ENCODE measurements at regions not wholly inside any gene's neighbourhood (a gene's known extent, or its start where the extent isn't known, plus 50 kb on each side); places are given as distances from the start of the nearest gene placed in this dataset.

- Histone ChIP-seq H3K4me3 (ENCODE audit: low read depth, low read length) (no peak overlapping the region), H3K4me1 (ENCODE audit: control insufficient read depth, insufficient read depth, low read length, unreplicated experiment) (peaks cover 8% of the 10 kb centered on the region), H3K27me3 (ENCODE audit: insufficient read depth, low read length) (peaks cover 11% of the 10 kb centered on the region), H3K27ac (ENCODE audit: low read depth, low read length) (no peak overlapping the region), H2AFZ (ENCODE audit: low read length, unreplicated experiment) (no peak overlapping the region), H3K79me2 (ENCODE audit: control insufficient read depth, insufficient read depth, low read length, unreplicated experiment) (no peaks in the 10 kb centered on the region), H3K36me3 (ENCODE audit: insufficient read depth, low read length) (no peaks in the 10 kb centered on the region)
Measured at GRCh38 chr10:28733245-28733644, 55.9 kb downstream of the BAMBI start.

GRCh38 chr10:28733647-28734046 is 56.3 kb downstream of the BAMBI start:
- Histone ChIP-seq H3K4me3 (ENCODE audit: low read depth, low read length) (no peak overlapping the region), H3K4me1 (ENCODE audit: control insufficient read depth, insufficient read depth, low read length, unreplicated experiment) (peaks cover 8% of the 10 kb centered on the region), H3K27me3 (ENCODE audit: insufficient read depth, low read length) (peaks cover 15% of the 10 kb centered on the region), H3K79me2 (ENCODE audit: control insufficient read depth, insufficient read depth, low read length, unreplicated experiment) (no peaks in the 10 kb centered on the region), H2AFZ (ENCODE audit: low read length, unreplicated experiment) (no peak overlapping the region), H3K36me3 (ENCODE audit: insufficient read depth, low read length) (no peaks in the 10 kb centered on the region), H3K27ac (ENCODE audit: low read depth, low read length) (no peak overlapping the region)

DNA sequence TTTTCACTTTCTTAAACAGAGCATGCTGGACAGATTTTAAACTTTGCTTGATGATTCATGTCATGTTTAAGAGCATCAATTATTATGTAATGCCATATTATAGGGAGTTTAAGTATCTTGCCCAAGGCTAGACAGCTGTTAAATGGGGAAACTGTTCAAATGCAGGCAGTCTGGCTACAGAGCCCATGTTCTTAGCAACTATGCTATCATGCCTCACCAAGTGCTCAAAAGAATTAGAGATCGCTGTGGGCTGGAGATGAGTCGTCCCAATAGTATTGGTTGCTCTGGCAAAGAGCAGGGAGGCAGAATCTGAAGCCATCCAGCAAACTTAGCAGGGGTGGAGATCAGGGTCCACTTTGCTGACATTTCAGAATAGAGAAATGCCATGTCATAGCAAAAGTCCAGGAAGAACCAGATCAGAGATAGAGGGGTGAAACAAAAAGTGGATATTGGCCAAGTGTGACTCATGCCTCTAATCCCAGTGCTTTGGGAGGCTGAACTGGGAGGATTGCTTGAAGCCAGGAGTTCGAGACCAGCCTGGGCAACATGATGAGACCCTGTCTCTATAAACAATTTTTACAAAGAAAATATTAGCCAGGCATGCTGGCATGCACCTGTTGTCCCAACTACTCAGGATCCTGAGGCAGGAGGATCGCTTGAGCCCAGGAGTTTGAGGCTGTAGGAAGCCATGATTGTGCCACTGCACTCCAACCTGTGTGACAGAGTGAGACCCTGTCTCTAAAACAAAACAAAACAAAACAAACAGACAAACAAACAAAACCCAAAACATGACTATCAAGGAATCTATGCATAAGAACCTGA is 57.8 kb downstream of the BAMBI start:
- Histone ChIP-seq H3K27me3 (ENCODE audit: insufficient read depth, low read length) (peaks cover 27% of the 10 kb centered on the region), H3K27ac (ENCODE audit: low read depth, low read length) (peak overlapping the region; percentile 66), H3K4me1 (ENCODE audit: control insufficient read depth, insufficient read depth, low read length, unreplicated experiment) (peaks cover 5% of the 10 kb centered on the region), H2AFZ (ENCODE audit: low read length, unreplicated experiment) (no peak overlapping the region), H3K36me3 (ENCODE audit: insufficient read depth, low read length) (no peaks in the 10 kb centered on the region), H3K4me3 (ENCODE audit: low read depth, low read length) (no peak overlapping the region), H3K79me2 (ENCODE audit: control insufficient read depth, insufficient read depth, low read length, unreplicated experiment) (no peaks in the 10 kb centered on the region)

DNA sequence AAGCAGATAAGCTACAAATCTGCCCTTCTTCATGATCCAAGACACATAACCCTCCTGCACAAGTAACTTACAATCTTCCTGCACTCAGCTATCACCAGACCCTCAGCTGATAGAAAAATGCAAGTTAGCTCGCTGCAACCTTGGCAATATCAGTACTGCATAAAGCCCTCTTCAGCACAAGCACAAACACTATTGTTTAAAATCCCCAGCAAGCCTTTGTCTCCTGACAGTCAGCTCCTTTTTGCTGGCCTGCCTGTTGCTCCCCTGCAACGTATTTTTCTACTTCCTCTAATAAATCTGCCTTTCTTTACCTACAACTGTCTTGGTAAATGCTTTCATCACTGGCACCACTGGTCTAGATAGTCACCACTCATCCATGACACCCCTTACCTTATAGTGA is 59.8 kb downstream of the BAMBI start:
- Histone ChIP-seq H3K79me2 (ENCODE audit: control insufficient read depth, insufficient read depth, low read length, unreplicated experiment) (no peaks in the 10 kb centered on the region), H3K4me1 (ENCODE audit: control insufficient read depth, insufficient read depth, low read length, unreplicated experiment) (no peaks in the 10 kb centered on the region), H3K27ac (ENCODE audit: low read depth, low read length) (no peak overlapping the region), H3K4me3 (ENCODE audit: low read depth, low read length) (no peak overlapping the region), H3K36me3 (ENCODE audit: insufficient read depth, low read length) (no peaks in the 10 kb centered on the region), H2AFZ (ENCODE audit: low read length, unreplicated experiment) (no peak overlapping the region), H3K27me3 (ENCODE audit: insufficient read depth, low read length) (peaks cover 27% of the 10 kb centered on the region)

DNA sequence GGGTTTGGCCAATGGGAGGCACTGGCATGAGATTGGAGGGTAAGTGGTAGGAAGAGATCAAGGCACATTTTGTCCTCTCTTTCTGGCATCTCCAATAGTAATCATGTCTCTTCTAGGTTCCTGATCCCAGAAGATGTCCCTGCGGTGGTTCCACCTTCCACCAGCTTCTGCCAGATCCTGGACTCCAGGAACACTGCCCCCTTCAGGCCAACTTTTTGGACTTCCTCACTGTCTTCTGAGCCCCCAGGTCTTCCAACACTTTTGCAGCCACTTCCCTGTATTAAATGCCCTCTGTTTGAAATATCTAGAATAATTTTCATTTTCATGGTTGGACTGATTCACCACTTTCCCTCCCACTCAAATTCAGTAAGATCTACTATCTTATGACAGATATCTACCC is 60.9 kb downstream of the BAMBI start:
- Histone ChIP-seq H3K36me3 (ENCODE audit: insufficient read depth, low read length) (no peaks in the 10 kb centered on the region), H3K27ac (ENCODE audit: low read depth, low read length) (no peak overlapping the region), H3K27me3 (ENCODE audit: insufficient read depth, low read length) (peaks cover 27% of the 10 kb centered on the region), H2AFZ (ENCODE audit: low read length, unreplicated experiment) (no peak overlapping the region), H3K4me3 (ENCODE audit: low read depth, low read length) (no peak overlapping the region), H3K4me1 (ENCODE audit: control insufficient read depth, insufficient read depth, low read length, unreplicated experiment) (no peaks in the 10 kb centered on the region), H3K79me2 (ENCODE audit: control insufficient read depth, insufficient read depth, low read length, unreplicated experiment) (no peaks in the 10 kb centered on the region)

- Histone ChIP-seq H3K27me3 (ENCODE audit: insufficient read depth, low read length) (peaks cover 12% of the 10 kb centered on the region; the same call in 1 of the 2 replicates), H2AFZ (ENCODE audit: low read length, unreplicated experiment) (no peak overlapping the region), H3K36me3 (ENCODE audit: insufficient read depth, low read length) (no peaks in the 10 kb centered on the region), H3K4me3 (ENCODE audit: low read depth, low read length) (no peak overlapping the region), H3K4me1 (ENCODE audit: control insufficient read depth, insufficient read depth, low read length, unreplicated experiment) (no peaks in the 10 kb centered on the region), H3K79me2 (ENCODE audit: control insufficient read depth, insufficient read depth, low read length, unreplicated experiment) (no peaks in the 10 kb centered on the region), H3K27ac (ENCODE audit: low read depth, low read length) (no peak overlapping the region)
Measured at GRCh38 chr10:28743576-28743975, 66.3 kb downstream of the BAMBI start.

GRCh38 chr10:28744069-28744768 is 66.9 kb downstream of the BAMBI start:
- no peaks in the 10 kb centered on the region for H3K79me2 ChIP-seq (ENCODE audit: control insufficient read depth, insufficient read depth, low read length, unreplicated experiment)
- H3K27ac ChIP-seq (ENCODE audit: low read depth, low read length), result no peak overlapping the region
- H3K4me1 ChIP-seq (ENCODE audit: control insufficient read depth, insufficient read depth, low read length, unreplicated experiment), result no peaks in the 10 kb centered on the region
- H2AFZ ChIP-seq (ENCODE audit: low read length, unreplicated experiment), result no peak overlapping the region
- no peak overlapping the region for H3K4me3 ChIP-seq (ENCODE audit: low read depth, low read length)
- peaks cover 6% of the 10 kb centered on the region; the same call in 1 of the 2 replicates for H3K27me3 ChIP-seq (ENCODE audit: insufficient read depth, low read length)
- H3K36me3 ChIP-seq (ENCODE audit: insufficient read depth, low read length), result no peaks in the 10 kb centered on the region

DNA sequence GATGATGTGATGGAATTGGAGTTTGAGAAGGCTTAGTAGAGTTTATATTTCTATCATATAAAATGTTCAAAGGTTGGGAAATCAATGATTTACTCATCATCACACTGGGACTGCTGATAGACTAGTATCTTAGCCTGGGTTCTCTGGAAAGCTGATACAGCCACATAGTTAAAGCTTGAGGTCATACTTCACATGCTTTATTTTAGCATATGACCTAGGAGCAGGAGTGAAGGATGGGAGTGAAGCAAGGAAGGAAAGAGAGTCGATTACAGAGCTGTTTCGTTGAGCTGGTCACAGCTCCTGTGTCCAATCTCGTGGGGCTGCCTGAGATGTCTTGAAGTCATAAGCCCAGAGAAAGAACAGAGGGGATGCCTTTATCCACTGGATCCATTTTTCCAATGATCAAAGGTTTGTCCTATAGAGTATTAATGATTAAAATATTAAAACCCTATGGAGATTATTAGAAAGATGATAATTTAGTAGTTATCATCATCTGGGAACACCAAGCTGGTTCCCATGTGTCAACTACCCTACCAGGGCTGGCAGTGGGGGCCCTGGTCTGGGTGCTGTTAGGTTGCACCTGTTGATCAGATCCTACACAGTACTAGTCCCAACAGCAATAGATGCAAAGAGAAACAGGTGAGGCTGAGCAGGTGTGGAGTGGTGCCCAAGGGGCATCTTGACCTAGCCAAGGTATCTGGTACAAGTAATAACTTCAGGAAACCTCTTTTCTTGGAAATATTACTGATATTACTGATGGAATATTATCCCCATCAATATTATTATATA is 77.8 kb downstream of the BAMBI start:
- Histone ChIP-seq H3K4me1 (ENCODE audit: control insufficient read depth, insufficient read depth, low read length, unreplicated experiment) (no peaks in the 10 kb centered on the region), H3K27ac (ENCODE audit: low read depth, low read length) (no peak overlapping the region), H3K4me3 (ENCODE audit: low read depth, low read length) (no peak overlapping the region), H3K27me3 (ENCODE audit: insufficient read depth, low read length) (no peaks in the 10 kb centered on the region), H2AFZ (ENCODE audit: low read length, unreplicated experiment) (no peak overlapping the region), H3K79me2 (ENCODE audit: control insufficient read depth, insufficient read depth, low read length, unreplicated experiment) (no peaks in the 10 kb centered on the region), H3K36me3 (ENCODE audit: insufficient read depth, low read length) (no peaks in the 10 kb centered on the region)

DNA sequence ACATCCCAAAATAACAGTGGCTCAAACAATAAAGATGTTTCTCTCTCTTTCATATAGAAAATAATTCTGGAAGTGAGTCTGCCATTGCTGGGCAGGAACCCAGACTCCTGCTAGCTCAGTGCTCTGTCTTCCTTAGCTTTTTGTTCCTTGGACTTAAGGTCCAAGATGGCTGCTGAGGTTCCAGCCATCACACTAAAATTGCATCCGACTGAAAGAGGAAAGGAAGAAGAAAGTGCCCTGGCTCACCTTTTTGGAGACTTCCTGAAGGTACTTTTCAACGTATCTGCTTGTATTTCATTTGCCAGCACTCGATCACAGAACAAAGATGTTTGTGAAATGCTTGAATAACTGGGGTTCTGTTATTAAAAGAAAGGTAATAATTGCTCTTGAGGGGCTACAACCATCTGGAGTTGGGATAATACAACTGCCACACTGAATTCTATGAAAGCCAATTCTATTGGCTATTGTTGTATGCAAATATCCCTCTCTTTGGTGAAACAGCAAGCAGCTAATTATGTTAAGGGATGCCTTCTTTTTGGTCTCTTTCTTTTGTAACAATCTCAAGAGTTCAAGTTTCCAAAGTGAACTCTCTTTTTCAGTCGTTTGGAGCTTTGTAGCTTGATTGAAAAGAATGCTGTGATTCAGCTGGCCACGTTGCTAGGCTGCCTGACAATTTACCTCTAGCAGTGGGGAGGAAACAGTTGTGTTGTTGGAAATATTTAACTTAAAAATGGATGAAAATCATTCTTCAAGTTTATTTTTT is 83.9 kb downstream of the BAMBI start:
- H3K79me2 ChIP-seq (ENCODE audit: control insufficient read depth, insufficient read depth, low read length, unreplicated experiment), result no peaks in the 10 kb centered on the region
- peaks cover 33% of the 10 kb centered on the region for H3K27me3 ChIP-seq (ENCODE audit: insufficient read depth, low read length)
- no peak overlapping the region for H3K4me3 ChIP-seq (ENCODE audit: low read depth, low read length)
- no peak overlapping the region for H2AFZ ChIP-seq (ENCODE audit: low read length, unreplicated experiment)
- no peaks in the 10 kb centered on the region for H3K4me1 ChIP-seq (ENCODE audit: control insufficient read depth, insufficient read depth, low read length, unreplicated experiment)
- H3K36me3 ChIP-seq (ENCODE audit: insufficient read depth, low read length), result no peaks in the 10 kb centered on the region
- H3K27ac ChIP-seq (ENCODE audit: low read depth, low read length), result no peak overlapping the region

Measured in ACC112 (cell line).